Retinal pigment epithelial cell (primary cell): ENCODE measurements at regions not wholly inside any gene's neighbourhood (a gene's known extent, or its start where the extent isn't known, plus 50 kb on each side); places are given as distances from the start of the nearest gene placed in this dataset.

Experiments used
- DNase-seq: peaks from one replicate; pipeline ENCODE4 v3.0.0-alpha.2; 2010; ENCODE audit warnings: low read depth
- H3K4me3 ChIP-seq: 2 replicates; pipeline ENCODE4 v1.5.1; 2011; ENCODE audit warnings: mild to moderate bottlenecking, low read length, control low read depth, moderate library complexity
- TF ChIP-seq, protein P1 (sequence below): conservative IDR thresholded peaks from 2 replicates; pipeline ENCODE4 v1.5.1; 2011; ENCODE audit warnings: low read depth, low read length, control low read depth, inconsistent platforms

GRCh38 chr6:91970700-91971099 is 1383.8 kb upstream of the MAP3K7 start:
- H3K4me3 ChIP-seq: no peak overlapping the region
- no peak for DNase-seq
- TF ChIP-seq, protein P1, sequence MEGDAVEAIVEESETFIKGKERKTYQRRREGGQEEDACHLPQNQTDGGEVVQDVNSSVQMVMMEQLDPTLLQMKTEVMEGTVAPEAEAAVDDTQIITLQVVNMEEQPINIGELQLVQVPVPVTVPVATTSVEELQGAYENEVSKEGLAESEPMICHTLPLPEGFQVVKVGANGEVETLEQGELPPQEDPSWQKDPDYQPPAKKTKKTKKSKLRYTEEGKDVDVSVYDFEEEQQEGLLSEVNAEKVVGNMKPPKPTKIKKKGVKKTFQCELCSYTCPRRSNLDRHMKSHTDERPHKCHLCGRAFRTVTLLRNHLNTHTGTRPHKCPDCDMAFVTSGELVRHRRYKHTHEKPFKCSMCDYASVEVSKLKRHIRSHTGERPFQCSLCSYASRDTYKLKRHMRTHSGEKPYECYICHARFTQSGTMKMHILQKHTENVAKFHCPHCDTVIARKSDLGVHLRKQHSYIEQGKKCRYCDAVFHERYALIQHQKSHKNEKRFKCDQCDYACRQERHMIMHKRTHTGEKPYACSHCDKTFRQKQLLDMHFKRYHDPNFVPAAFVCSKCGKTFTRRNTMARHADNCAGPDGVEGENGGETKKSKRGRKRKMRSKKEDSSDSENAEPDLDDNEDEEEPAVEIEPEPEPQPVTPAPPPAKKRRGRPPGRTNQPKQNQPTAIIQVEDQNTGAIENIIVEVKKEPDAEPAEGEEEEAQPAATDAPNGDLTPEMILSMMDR: no peak

GRCh38 chr6:91965872-91966271 is 1379.0 kb upstream of the MAP3K7 start:
- DNase-seq: no peak
- TF ChIP-seq, protein P1: no peak
- no peak overlapping the region for H3K4me3 ChIP-seq

- TF ChIP-seq, protein P1: no peak
- DNase-seq: no peak
- no peak overlapping the region for H3K4me3 ChIP-seq
Measured at GRCh38 chr6:91961671-91962070, 1374.8 kb upstream of the MAP3K7 start.

GRCh38 chr6:91961236-91961635 is 1374.4 kb upstream of the MAP3K7 start:
- no peak for DNase-seq
- TF ChIP-seq, protein P1: no peak
- no peak overlapping the region for H3K4me3 ChIP-seq

- no peak for DNase-seq
- TF ChIP-seq, protein P1: no peak
- no peak overlapping the region for H3K4me3 ChIP-seq
Measured at GRCh38 chr6:91941838-91942237, 1355.0 kb upstream of the MAP3K7 start.

GRCh38 chr6:91940801-91941200 is 1353.9 kb upstream of the MAP3K7 start:
- DNase-seq: no peak
- TF ChIP-seq, protein P1: no peak
- no peak overlapping the region for H3K4me3 ChIP-seq

DNA sequence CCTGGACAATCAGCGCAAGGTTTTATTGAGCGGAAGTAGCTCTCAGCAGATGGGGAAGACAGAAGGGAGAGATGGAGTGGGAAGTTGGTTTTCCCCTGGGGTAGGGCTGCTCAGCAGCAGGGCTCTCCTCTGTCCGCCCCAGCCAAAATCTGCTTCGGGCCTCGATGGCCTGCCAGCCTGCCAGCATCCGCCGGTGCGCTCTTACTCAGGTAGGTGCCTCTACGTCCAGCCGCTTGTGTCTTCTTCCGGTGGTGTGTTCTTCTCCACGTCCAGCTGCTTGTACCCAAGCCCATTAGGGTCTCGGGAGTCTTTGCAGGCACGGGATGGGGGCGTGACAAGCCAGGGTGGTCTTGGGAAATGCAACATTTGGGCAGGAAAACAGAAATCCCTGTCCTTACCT is 1340.0 kb upstream of the MAP3K7 start:
- no peak for DNase-seq
- TF ChIP-seq, protein P1: no peak

More for the DNA sequence above, 1340.0 kb upstream of the MAP3K7 start:
- no peak overlapping the region for H3K4me3 ChIP-seq
